GM19035 (cell line): ENCODE measurements at regions not wholly inside any gene's neighbourhood (a gene's known extent, or its start where the extent isn't known, plus 50 kb on each side); places are given as distances from the start of the nearest gene placed in this dataset.
"Not testable (repeated sequence)": the region's sequence is repeated elsewhere in the genome, so short reads cannot be mapped to it uniquely, and the experiment has no call there.

Source experiments
- ATAC-seq: cut with Tn5 transposase; IDR thresholded peaks from one replicate; pipeline ENCODE4 v1.9.1; 2021; ENCODE audit not compliant: unreplicated experiment

DNA sequence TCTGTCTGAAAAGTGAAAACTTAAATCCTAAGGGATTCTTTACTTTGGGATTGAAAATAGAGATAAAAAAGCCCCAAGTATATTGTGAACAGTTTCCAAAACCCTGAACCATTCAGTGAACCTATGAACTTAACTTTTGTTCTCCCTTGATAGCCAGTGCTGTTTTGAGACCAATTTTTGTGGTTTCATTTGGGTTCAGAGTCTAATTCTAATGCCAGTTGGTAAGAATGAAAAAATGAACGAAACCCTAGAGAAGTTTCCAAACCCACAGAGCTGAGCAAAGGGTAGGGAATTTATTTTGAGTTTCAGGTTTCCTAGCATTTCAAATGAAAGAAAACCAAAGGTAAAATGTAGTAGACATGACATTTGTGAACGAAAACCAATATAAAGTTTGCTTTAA lies 1366.8 kb downstream of the EFNA5 start:
- no peak for ATAC-seq

DNA sequence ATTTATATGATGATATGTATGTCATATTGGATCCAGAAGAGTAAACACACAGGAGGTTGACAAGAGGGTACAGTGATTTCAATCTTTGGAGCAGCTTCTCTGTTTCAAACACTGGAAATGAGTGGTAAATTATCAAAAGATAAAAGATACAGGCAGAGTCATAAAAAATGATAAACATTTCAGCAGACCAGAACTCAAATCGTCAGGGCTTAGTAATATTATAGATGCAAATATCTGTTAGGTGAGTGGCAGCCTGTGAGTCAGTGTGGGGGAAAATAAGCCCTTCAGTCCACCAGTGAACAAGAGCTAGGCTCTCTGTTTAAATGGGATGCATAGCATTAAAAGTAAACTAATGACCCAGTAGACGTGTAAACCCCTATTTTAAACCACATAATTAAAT lies 1378.1 kb downstream of the EFNA5 start:
- no peak for ATAC-seq

DNA sequence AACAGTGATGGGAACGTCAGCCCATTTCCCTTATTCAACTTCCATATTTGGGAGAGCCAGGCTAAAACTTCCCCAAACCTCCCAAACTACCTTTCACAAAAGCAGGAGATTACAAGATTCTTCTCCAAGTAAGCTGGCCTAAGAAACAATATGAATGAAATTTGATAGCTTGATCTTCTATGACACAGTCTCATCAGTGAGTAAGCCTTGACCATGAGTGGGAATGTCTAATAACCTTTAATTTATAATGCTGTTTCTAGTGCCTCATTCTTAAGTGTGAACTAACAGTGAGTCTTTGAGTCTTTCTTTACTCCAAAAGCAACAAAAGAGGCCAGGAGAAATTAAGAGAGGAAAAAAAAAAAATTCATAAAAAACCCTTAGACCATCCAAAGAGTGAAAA lies 1379.9 kb downstream of the EFNA5 start:
- ATAC-seq, result no peak

DNA sequence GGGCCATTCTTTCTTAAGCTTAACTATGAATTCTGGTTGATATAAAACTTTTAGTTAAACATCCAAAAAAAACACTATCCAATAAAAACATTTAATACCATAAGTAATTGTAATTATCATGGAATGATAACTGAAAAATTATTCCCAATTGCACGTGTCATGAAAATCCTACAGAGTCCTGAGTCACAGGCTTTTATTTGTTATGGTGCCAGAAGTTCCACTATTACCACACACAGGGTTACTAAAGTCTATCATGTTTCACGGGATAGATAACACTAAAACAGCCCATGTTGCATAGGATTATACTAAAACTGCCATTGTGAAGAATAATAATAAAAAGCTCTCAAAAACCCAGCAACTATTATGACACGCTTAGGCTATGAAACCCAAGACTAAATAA lies 1381.8 kb downstream of the EFNA5 start:
- ATAC-seq, result no peak

DNA sequence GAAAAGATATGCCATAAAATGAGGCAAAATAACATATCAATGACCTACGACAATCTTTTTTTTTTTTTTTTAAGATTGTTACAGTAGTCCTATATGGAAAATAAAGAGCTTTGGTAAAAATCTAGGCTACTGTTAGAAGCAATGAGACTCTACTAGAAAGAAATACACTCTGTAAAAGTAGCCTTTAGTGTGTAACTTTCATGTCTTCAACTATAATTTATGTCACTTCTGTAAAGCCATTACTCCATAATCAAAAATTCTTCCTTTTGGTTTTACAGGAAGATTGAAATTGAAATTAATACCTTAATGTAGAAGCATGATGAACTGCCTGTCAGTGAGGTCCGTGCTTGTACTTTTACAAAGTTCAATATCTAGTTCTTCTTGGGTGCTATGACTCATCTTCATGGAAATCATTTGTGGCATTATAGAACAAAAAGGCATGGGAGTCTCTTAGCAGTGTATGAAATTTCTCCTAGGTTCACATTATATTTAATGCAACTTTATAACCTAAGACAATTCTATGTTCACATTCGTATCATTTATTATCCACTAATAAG lies 1393.1 kb downstream of the EFNA5 start:
- ATAC-seq, result no peak

DNA sequence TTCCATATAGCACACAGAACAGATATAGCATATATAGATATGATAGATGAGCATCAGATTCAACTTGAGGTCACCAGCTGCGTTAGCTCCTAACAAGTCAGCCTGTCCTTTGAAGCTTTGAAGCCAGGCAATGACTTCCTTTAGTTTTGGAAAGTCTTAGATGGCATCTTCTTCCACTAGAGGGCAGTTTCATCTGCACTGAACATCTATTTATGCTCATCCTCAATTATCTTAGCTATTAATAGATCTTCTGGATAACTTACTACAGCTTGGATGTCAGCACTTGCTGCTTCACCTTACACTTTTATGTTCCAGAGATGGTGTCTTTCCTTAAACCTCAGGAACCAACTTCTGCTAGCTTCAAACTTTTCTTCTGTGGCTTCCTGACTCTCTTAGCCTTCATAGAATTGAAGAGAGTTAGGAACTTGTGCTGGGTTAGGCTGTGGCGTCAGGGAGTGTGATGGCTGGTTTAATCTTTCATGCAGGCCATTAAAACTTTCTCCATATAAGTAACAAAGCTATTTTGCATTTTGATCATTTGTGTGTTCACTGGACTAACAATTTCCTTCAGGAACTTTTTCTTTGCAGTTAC lies 1401.4 kb downstream of the EFNA5 start:
- ATAC-seq, result no peak

DNA sequence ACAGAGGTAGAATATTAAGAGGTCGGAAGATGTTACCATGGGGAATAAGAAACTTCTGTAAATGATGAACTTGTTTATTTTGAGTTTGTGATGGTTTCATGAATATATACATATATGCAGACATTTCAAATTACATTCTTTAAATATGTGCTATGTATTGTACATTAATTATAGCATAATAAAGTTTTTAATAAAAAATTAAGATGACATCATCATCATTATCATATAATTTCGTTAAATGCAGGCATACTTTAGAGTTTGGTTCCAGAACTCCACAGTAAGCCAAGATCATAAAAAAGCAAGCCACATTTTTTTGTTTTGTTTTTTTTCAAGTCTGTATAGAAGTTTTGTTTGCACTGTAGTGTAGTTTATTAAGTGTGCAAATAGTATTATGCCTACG lies 1403.5 kb downstream of the EFNA5 start:
- ATAC-seq, result no peak

DNA sequence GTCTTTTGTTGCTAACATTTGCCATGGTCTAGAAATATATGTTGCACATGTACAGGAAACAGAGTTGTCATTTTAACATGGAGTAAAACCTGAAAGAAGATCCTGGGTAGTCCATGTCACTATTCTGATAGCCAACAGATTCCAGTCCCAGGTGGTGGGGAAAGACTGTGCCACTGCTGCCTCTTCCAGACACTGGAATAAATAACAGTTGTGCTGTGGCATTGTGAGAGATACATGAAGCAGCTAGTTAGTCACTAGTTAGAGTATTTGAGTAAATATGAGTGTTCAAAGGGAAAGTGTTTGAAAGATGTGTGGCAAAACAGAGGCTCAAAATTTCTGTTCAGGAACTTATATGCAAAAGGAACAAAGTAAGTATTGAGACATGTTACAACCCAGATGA lies 1408.3 kb downstream of the EFNA5 start:
- no peak for ATAC-seq

GRCh38 chr5:106259431-106260090 lies 1411.2 kb downstream of the EFNA5 start:
- ATAC-seq, result not testable (repeated sequence)

- ATAC-seq, result no peak
Observed at GRCh38 chr5:106258591-106259125, 1412.1 kb downstream of the EFNA5 start.

GRCh38 chr5:106254784-106255183 lies 1416.0 kb downstream of the EFNA5 start:
- no peak for ATAC-seq

DNA sequence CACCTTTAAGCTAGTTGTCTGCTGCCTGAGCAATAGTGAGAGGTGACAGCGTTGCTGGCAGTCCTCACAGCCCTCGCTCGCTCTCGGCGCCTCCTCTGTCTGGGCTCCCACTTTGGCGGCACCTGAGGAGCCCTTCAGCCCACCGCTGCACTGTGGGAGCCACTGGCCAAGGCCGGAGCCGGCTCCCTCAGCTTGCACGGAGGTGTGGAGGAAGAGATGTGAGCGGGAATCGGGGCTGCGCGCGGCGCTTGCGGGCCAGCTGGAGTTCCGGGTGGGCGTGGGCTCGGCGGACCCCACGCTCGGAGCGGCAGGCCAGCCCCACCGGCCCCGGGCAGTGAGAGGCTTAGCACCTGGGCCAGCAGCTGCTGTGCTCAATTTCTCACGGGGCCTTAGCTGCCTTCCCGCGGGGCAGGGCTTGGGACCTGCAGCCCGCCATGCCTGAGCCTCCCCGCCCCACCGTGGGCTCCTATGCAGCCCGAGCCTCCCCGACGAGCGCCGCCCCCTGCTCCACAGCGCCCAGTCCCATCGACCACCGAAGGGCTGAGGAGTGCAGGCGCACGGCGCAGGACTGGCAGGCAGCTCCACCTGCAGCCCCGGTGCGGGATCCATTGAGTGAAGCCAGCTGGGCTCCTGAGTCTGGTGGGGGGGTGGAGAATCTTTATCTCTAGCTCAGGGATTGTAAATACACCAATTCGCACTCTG lies 1424.5 kb downstream of the EFNA5 start:
- not testable (repeated sequence) for ATAC-seq

DNA sequence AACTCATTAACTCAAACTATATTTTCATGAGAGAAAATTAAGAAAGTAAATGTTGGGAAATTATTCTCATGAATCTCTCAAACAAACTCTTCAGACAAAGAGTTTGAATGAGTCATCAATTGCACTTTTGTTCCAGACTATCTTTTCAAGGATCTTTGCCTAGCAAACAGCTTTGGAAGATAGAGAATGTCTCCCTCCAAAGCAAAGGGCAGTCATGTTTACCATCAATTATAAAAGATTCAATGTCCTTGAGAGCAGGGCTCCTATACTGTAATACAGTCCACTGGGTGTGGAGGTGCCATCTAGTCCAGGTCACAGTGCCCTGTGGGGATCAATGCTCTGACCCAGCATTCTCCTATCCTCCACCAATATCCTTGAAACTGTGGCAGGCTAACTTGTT lies 1429.3 kb downstream of the EFNA5 start:
- no peak for ATAC-seq

GRCh38 chr5:106205916-106206571 lies 1464.7 kb downstream of the EFNA5 start:
- ATAC-seq, result no peak

GRCh38 chr5:106202035-106202434 lies 1468.7 kb downstream of the EFNA5 start:
- ATAC-seq, result no peak

DNA sequence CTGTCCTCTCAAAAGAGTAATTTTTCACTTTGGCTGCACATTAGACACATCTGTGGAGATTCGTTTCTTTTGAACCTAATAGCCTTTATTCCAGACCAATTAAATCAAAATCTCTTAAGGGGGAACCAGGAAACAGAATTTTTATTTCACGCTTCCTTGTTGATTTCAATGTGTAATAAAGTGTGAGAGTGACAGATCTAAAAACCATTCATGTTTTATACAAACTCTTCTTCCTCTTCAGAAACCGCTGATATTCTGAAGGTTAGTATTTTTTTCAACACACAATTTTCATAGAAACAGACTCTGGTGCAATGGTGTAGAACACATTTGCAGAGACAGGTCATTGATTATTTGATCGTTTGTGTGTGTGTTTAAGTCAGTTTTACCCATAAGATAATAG lies 1469.8 kb downstream of the EFNA5 start:
- ATAC-seq, result no peak

GRCh38 chr5:106195679-106196474 lies 1474.9 kb downstream of the EFNA5 start:
- no peak for ATAC-seq

- no peak for ATAC-seq
Observed at GRCh38 chr5:106189121-106189809, 1481.5 kb downstream of the EFNA5 start.

DNA sequence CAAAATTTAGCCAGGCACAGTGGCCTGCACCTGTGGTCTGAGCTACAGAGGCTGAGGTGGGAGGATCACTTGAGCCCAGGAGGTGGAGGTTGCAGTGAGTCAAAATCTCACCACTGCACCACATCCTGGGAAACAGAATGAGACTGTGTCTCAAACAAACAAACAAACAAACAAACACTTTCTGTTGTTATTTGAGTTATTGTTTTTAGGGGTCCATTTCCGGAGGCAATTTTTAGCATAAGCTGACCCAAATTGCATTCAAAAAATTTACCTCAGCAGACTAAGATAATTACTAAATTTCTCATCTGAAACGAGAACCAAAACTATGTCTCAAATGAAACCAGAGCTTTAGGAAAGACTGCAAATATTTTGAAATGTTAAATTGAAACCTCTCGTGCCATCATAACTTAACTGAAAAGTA lies 1485.1 kb downstream of the EFNA5 start:
- ATAC-seq, result peak; percentile 77

- no peak for ATAC-seq
Observed at GRCh38 chr5:106174903-106175302, 1495.8 kb downstream of the EFNA5 start.
